Activated CD8-positive, alpha-beta T cell treated with anti-CD3 and anti-CD28 coated beads for 36 hours (primary cell): ENCODE measurements at regions not wholly inside any gene's neighbourhood (a gene's known extent, or its start where the extent isn't known, plus 50 kb on each side); places are given as distances from the start of the nearest gene placed in this dataset.

Experiments
- ATAC-seq: fragments of 200-7000 bp; cut with Tn5 transposase; one replicate; pipeline ENCODE4 v1.10.0; 2021; ENCODE audit warnings: mild to moderate bottlenecking, moderate library complexity
- CTCF ChIA-PET: fragments of 350-600 bp; sonication (Branson Sonifier 250); formaldehyde crosslinking; loops from one replicate; lab custom pipeline; 2021; ENCODE audit warnings: antibody characterized with exemption; lab: Charles Lee
- POLR2A ChIA-PET: fragments of 350-600 bp; sonication (Branson Sonifier 250); formaldehyde crosslinking; loops from one replicate; lab custom pipeline; 2021; ENCODE audit warnings: antibody characterized with exemption; lab: Charles Lee
- DNase-seq: peaks from one replicate; pipeline ENCODE4 v3.0.0-alpha.2; 2020
- H3K27ac Mint-ChIP-seq: one replicate; pipeline ENCODE4 v1.8.0; 2021; ENCODE audit warnings: mild to moderate bottlenecking, mixed read lengths
- H3K27me3 Mint-ChIP-seq: one replicate; pipeline ENCODE4 v1.8.0; 2021; ENCODE audit warnings: mixed read lengths
- H3K36me3 Mint-ChIP-seq: one replicate; pipeline ENCODE4 v1.8.0; 2021; ENCODE audit warnings: low read depth, mixed read lengths
- H3K4me1 Mint-ChIP-seq: one replicate; pipeline ENCODE4 v1.8.0; 2021; ENCODE audit warnings: low read depth, mixed read lengths
- H3K4me3 Mint-ChIP-seq: one replicate; pipeline ENCODE4 v1.8.0; 2021; ENCODE audit warnings: mild to moderate bottlenecking, moderate library complexity, mixed read lengths
- H3K9me3 Mint-ChIP-seq: one replicate; pipeline ENCODE4 v1.8.0; 2021; ENCODE audit warnings: mixed read lengths
- CTCF ChIP-seq: fragments of 200-600 bp; IDR thresholded peaks from one replicate; pipeline ENCODE4 v1.8.0; 2022; ENCODE audit warnings: antibody characterized with exemption, mild to moderate bottlenecking
- intact Hi-C: fragments of 100-400 bp; cut with micrococcal nuclease; formaldehyde crosslinking; loops from one replicate; pipeline ENCODE4 v1.10.0; 2022

DNA sequence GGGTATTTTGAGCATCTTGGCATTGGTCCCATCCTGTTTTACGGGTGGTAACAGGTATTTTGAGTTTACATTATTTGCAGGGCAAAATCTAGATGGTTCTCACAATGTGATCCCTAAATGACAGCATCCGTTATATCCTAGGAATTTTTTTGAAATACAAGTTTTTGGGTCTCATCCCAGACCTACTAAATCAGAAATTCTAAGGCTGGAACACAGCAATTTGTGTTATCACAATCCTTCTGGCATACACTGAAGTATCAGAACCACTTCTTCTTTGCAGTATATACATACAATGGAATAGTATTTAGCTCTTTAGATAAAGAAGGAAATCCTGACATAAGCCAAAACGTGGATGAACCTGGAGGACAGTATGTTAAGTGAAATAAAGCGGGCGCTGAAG lies 104.1 kb upstream of the LSM6 start:
- Mint-ChIP-seq H3K36me3 (no peaks in the 10 kb centered on the region), H3K4me3 (no peak overlapping the region), H3K27me3 (peaks cover 5% of the 10 kb centered on the region), H3K9me3 (no peaks in the 10 kb centered on the region), H3K4me1 (no peaks in the 10 kb centered on the region), H3K27ac (no peak overlapping the region)
- ChIA-PET CTCF (no interaction called here), POLR2A (no interaction called here)
- DNase-seq (no peak), ATAC-seq (no peak)
- intact Hi-C loops = no loop called here
- TF ChIP-seq CTCF = no peak

DNA sequence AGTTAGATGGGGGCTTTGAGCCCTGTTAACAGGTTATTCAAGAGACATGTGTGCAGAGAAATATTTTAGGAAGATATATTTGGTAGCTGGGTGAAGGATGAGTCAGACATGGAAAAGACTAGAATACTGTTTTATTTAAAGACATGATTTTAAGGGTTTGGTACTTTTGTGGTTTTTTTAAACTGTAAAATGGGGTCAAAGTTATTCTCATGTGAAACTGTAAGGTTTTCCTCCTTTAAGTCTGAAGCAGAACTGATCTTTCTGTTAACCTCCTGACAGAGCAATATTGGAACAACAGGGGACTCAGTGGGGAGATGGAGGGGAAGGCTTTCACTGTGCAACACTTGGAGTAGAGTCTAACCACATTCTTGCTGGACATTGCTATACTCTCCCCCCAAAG lies 112.4 kb upstream of the LSM6 start:
- ATAC-seq = no peak
- ChIA-PET CTCF (no interaction called here), POLR2A (no interaction called here)
- intact Hi-C loops = no loop called here
- Mint-ChIP-seq H3K27me3 (peaks cover 10% of the 10 kb centered on the region), H3K9me3 (no peaks in the 10 kb centered on the region), H3K27ac (no peak overlapping the region), H3K4me3 (no peak overlapping the region), H3K4me1 (no peaks in the 10 kb centered on the region), H3K36me3 (no peaks in the 10 kb centered on the region)
- TF ChIP-seq CTCF = no peak
- no peak for DNase-seq

DNA sequence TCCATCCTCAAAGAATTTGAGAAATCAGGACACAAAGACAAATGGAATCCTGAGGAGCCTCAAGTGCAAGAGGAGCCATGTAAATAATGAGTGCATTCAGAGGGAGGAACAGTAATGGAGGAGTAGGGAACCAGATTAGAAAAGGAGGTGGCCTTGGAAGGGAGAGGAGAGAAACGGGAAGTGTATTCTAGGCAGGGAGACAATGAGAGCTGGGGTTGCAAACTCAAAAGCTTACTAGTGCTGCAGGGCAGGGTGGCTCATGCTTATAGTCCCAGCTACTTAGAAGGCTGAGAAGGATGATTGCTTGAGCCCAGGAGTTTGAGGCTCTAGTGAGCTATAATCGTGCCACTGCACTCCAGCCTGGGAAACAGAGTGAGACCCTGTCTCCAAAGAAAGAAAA lies 113.2 kb upstream of the LSM6 start:
- Mint-ChIP-seq H3K27ac (no peak overlapping the region), H3K4me1 (no peaks in the 10 kb centered on the region), H3K27me3 (peaks cover 10% of the 10 kb centered on the region), H3K9me3 (no peaks in the 10 kb centered on the region), H3K4me3 (no peak overlapping the region), H3K36me3 (no peaks in the 10 kb centered on the region)
- intact Hi-C loops = no loop called here
- no peak for DNase-seq
- POLR2A ChIA-PET = interaction anchor here (0.6 kb wide), 1 partner anchor 409 kb away, joined by 3 read pairs; no protein-coding TSS in a partner anchor
- TF ChIP-seq CTCF = no peak
- ATAC-seq = no peak
- CTCF ChIA-PET = no interaction called here

GRCh38 chr4:146061610-146062334 lies 113.7 kb upstream of the LSM6 start:
- CTCF ChIA-PET = interaction anchor here (0.7 kb wide), 1 partner anchor 1652 kb away, joined by 4 read pairs; no protein-coding TSS in a partner anchor
- TF ChIP-seq CTCF = no peak

DNA sequence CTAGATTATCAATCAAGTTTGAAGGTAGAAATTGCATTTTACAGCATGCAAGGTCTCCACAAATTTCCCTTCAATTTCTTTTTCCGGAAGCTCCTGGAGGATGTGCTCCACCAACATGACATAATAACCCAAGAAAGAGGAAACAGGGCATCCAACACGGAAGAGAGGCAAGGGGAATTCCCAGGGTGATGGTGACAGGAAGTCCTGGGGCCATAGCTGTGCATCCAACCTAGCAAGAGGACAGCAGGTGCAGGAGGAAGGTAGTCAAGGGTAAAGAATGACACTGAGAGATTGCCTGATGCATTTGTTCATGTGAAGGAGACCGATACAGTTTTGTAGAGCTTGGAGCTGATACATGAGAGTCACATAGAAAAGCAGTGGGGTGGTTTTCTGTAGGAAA lies 115.7 kb upstream of the LSM6 start:
- TF ChIP-seq CTCF = no peak
- Mint-ChIP-seq H3K4me1 (no peaks in the 10 kb centered on the region), H3K9me3 (no peaks in the 10 kb centered on the region), H3K27ac (no peak overlapping the region), H3K4me3 (no peak overlapping the region), H3K27me3 (peaks cover 12% of the 10 kb centered on the region), H3K36me3 (no peaks in the 10 kb centered on the region)
- DNase-seq (no peak), ATAC-seq (no peak)
- ChIA-PET POLR2A (no interaction called here), CTCF (no interaction called here)
- intact Hi-C loops = no loop called here

More at GRCh38 chr4:146061610-146062334, 113.7 kb upstream of the LSM6 start:
- H3K27me3 Mint-ChIP-seq = peaks cover 10% of the 10 kb centered on the region
- POLR2A ChIA-PET = interaction anchor here (0.6 kb wide), 1 partner anchor 408 kb away, joined by 3 read pairs; no protein-coding TSS in a partner anchor
- ATAC-seq = no peak
- H3K27ac Mint-ChIP-seq = no peak overlapping the region
- no peak overlapping the region for H3K4me3 Mint-ChIP-seq
- intact Hi-C loops = no loop called here
- H3K9me3 Mint-ChIP-seq = no peaks in the 10 kb centered on the region
- no peaks in the 10 kb centered on the region for H3K4me1 Mint-ChIP-seq
- H3K36me3 Mint-ChIP-seq = no peaks in the 10 kb centered on the region
- no peak for DNase-seq
